ENCODE measurements at regions not wholly inside any gene's neighbourhood (a gene's known extent, or its start where the extent isn't known, plus 50 kb on each side); places are given as distances from the start of the nearest gene placed in this dataset.

GRCh38 chr14:96683562-96684289 lies 113.5 kb upstream of the VRK1 start:
- TF ChIP-seq, protein P1, sequence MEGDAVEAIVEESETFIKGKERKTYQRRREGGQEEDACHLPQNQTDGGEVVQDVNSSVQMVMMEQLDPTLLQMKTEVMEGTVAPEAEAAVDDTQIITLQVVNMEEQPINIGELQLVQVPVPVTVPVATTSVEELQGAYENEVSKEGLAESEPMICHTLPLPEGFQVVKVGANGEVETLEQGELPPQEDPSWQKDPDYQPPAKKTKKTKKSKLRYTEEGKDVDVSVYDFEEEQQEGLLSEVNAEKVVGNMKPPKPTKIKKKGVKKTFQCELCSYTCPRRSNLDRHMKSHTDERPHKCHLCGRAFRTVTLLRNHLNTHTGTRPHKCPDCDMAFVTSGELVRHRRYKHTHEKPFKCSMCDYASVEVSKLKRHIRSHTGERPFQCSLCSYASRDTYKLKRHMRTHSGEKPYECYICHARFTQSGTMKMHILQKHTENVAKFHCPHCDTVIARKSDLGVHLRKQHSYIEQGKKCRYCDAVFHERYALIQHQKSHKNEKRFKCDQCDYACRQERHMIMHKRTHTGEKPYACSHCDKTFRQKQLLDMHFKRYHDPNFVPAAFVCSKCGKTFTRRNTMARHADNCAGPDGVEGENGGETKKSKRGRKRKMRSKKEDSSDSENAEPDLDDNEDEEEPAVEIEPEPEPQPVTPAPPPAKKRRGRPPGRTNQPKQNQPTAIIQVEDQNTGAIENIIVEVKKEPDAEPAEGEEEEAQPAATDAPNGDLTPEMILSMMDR (IDR thresholded peaks at IDR 0.05; ENCODE audit: low read depth, low read length) = no peak
- no peak for TF ChIP-seq POLR2A (IDR thresholded peaks at IDR 0.05; ENCODE audit: extremely low read depth, insufficient read length)
